HEK293 (cell line): ENCODE measurements at regions not wholly inside any gene's neighbourhood (a gene's known extent, or its start where the extent isn't known, plus 50 kb on each side); places are given as distances from the start of the nearest gene placed in this dataset.

Source experiments
- BCL11A ChIP-seq: fragments of 450-650 bp; formaldehyde crosslinking; IDR thresholded peaks from 2 replicates; pipeline ENCODE4 v1.5.1; 2016; ENCODE audit warnings: low read depth, missing biosample characterization, missing genetic modification characterization
- CTCF ChIP-seq: fragments of 450-650 bp; formaldehyde crosslinking; IDR thresholded peaks from 2 replicates; pipeline ENCODE4 v1.5.1; 2016; ENCODE audit warnings: missing biosample characterization, missing genetic modification characterization
- MZF1 ChIP-seq: fragments of 450-650 bp; formaldehyde crosslinking; IDR thresholded peaks from 2 replicates; pipeline ENCODE4 v1.5.1; 2017; ENCODE audit warnings: missing biosample characterization, missing genetic modification characterization, borderline replicate concordance
- REST ChIP-seq: fragments of 450-650 bp; formaldehyde crosslinking; IDR thresholded peaks from 2 replicates; pipeline ENCODE4 v1.5.1; 2016; ENCODE audit warnings: missing biosample characterization, missing genetic modification characterization
- YY1 ChIP-seq: fragments of 450-650 bp; formaldehyde crosslinking; IDR thresholded peaks from 2 replicates; pipeline ENCODE4 v1.5.1; 2018; ENCODE audit warnings: missing biosample characterization, missing genetic modification characterization
- ZNF138 ChIP-seq: fragments of 450-650 bp; formaldehyde crosslinking; IDR thresholded peaks from 2 replicates; pipeline ENCODE4 v1.5.1; 2016; ENCODE audit warnings: missing biosample characterization, missing genetic modification characterization, borderline replicate concordance
- ZNF140 ChIP-seq: fragments of 450-650 bp; formaldehyde crosslinking; IDR thresholded peaks from 2 replicates; pipeline ENCODE4 v1.5.1; 2016; ENCODE audit warnings: missing biosample characterization, missing genetic modification characterization
- ZNF23 ChIP-seq: fragments of 450-650 bp; formaldehyde crosslinking; IDR thresholded peaks from 2 replicates; pipeline ENCODE4 v1.5.1; 2016; ENCODE audit warnings: missing biosample characterization, missing genetic modification characterization, borderline replicate concordance
- ZNF274 ChIP-seq, 2 experiments: fragments of 200-500 bp in 1 of 2; fragments of 450-650 bp in 1 of 2; sonication (Bioruptor generic) in 1 of 2; formaldehyde crosslinking in 1 of 2; IDR thresholded peaks; 2 replicates each; pipeline versions ENCODE4 v1.5.1 to v1.6.1; 2014 to 2016; ENCODE audit warnings: borderline replicate concordance in 1 of 2, inconsistent platforms in 1 of 2, low read length in 1 of 2, missing biosample characterization in 1 of 2, missing genetic modification characterization in 1 of 2
- ZNF280C ChIP-seq: fragments of 450-650 bp; formaldehyde crosslinking; IDR thresholded peaks from 2 replicates; pipeline ENCODE4 v1.5.1; 2016; ENCODE audit warnings: missing biosample characterization, missing genetic modification characterization
- ZNF341 ChIP-seq: fragments of 450-650 bp; formaldehyde crosslinking; IDR thresholded peaks from 2 replicates; pipeline ENCODE4; 2016; ENCODE audit warnings: low read depth, missing biosample characterization, missing genetic modification characterization
- ZNF350 ChIP-seq: fragments of 450-650 bp; formaldehyde crosslinking; IDR thresholded peaks from 2 replicates; pipeline ENCODE4 v1.5.0; 2017; ENCODE audit warnings: missing biosample characterization, mild to moderate bottlenecking, missing genetic modification characterization
- TF ChIP-seq, protein P1 (sequence below): fragments of 450-650 bp; formaldehyde crosslinking; IDR thresholded peaks from 2 replicates; pipeline ENCODE4 v1.5.1; 2016; ENCODE audit warnings: missing biosample characterization, missing genetic modification characterization, low read depth

- TF ChIP-seq CTCF (tag by site-specific recombination) (no peak), ZNF23 (tag by site-specific recombination) (no peak), YY1 (tag by site-specific recombination) (no peak), REST (tag by site-specific recombination) (no peak), BCL11A (no peak), ZNF280C (tag by site-specific recombination) (no peak), ZNF274 (IDR thresholded peaks at IDR 0.05; ENCODE audit: low read length) (no peak), ZNF274 (tag by site-specific recombination; IDR thresholded peaks at IDR 0.05; ENCODE audit: borderline replicate concordance) (no peak), MZF1 (tag by site-specific recombination) (no peak), ZNF138 (tag by site-specific recombination) (no peak), ZNF341 (tag by site-specific recombination) (no peak), ZNF140 (tag by site-specific recombination) (no peak), ZNF350 (tag by site-specific recombination) (no peak)
- TF ChIP-seq, protein P1, sequence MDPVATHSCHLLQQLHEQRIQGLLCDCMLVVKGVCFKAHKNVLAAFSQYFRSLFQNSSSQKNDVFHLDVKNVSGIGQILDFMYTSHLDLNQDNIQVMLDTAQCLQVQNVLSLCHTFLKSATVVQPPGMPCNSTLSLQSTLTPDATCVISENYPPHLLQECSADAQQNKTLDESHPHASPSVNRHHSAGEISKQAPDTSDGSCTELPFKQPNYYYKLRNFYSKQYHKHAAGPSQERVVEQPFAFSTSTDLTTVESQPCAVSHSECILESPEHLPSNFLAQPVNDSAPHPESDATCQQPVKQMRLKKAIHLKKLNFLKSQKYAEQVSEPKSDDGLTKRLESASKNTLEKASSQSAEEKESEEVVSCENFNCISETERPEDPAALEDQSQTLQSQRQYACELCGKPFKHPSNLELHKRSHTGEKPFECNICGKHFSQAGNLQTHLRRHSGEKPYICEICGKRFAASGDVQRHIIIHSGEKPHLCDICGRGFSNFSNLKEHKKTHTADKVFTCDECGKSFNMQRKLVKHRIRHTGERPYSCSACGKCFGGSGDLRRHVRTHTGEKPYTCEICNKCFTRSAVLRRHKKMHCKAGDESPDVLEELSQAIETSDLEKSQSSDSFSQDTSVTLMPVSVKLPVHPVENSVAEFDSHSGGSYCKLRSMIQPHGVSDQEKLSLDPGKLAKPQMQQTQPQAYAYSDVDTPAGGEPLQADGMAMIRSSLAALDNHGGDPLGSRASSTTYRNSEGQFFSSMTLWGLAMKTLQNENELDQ (tag by site-specific recombination): no peak
Measured at GRCh38 chr17:79518585-79519523, 92.0 kb downstream of the RBFOX3 start.
